GM18861 (cell line): ENCODE measurements at regions not wholly inside any gene's neighbourhood (a gene's known extent, or its start where the extent isn't known, plus 50 kb on each side); places are given as distances from the start of the nearest gene placed in this dataset.
"Not testable (repeated sequence)": the region's sequence is repeated elsewhere in the genome, so short reads cannot be mapped to it uniquely, and the experiment has no call there.

Source experiments
- ATAC-seq: cut with Tn5 transposase; IDR thresholded peaks from one replicate; pipeline ENCODE4 v1.9.1; 2021; ENCODE audit not compliant: unreplicated experiment

GRCh38 chr11:24217319-24217718 lies 279.5 kb upstream of the LUZP2 start:
- ATAC-seq: not testable (repeated sequence)

GRCh38 chr11:24225501-24225900 lies 271.4 kb upstream of the LUZP2 start:
- no peak for ATAC-seq

DNA sequence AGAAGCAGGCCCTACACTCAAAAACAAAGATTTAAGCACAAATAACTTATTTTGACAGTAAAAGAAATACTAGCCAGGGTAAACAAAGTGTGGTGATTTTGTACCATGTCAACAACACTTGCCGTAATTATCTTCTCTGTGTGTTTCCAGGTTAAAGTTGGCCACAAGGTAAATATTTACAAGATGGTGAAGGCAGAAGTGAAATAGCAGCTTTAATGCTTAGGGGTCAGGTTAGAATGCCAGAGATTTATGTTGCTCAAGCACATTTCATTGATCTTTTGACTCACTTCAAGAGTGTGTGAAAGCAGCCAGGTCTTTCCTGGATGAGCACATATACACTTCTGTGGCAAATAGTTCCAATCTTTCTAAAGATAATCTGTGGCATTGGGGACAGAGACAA lies 270.2 kb upstream of the LUZP2 start:
- no peak for ATAC-seq

DNA sequence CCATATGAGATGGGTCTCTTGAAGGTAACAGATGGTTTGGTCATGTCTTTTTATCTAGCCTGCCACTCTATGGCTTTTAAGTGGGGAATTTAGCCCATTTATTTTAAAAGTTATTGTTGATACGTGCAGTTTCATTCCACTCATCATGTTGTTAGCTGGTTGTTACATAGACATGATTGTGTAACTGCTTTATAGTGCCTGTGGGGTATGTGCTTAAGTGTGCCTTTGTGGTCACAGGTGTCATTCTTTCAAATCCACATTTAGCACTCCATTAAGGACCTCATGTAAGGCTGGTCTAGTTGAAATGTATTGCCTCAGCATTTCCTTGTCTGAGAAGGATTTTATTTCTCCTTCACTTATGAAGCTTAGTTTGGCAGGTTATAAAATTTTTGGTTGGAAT lies 263.8 kb upstream of the LUZP2 start:
- ATAC-seq: no peak

- ATAC-seq: no peak
Observed at GRCh38 chr11:24234822-24235508, 261.9 kb upstream of the LUZP2 start.

- no peak for ATAC-seq
Observed at GRCh38 chr11:24238771-24239645, 257.8 kb upstream of the LUZP2 start.

GRCh38 chr11:24239930-24240329 lies 256.9 kb upstream of the LUZP2 start:
- ATAC-seq: no peak

- ATAC-seq: no peak
Observed at GRCh38 chr11:24240496-24241175, 256.2 kb upstream of the LUZP2 start.

DNA sequence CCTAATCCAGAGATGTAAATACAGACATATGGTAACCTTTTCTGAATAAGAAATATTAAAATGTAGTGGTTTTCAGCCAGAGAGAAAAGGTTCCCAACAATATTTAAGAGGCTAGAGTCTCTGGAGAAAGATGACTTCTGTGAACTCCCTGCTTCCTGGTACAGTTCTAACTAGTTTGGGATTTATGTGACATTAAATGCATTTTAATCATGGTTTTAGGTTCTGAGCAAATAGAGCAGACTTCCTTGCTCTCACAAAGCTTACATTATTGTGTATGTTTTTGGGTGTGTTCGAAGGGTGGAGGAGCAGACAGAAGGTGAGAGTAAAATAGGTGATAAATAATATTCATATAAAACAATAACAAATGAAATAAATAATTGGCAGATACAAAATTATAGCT lies 250.1 kb upstream of the LUZP2 start:
- ATAC-seq: no peak

DNA sequence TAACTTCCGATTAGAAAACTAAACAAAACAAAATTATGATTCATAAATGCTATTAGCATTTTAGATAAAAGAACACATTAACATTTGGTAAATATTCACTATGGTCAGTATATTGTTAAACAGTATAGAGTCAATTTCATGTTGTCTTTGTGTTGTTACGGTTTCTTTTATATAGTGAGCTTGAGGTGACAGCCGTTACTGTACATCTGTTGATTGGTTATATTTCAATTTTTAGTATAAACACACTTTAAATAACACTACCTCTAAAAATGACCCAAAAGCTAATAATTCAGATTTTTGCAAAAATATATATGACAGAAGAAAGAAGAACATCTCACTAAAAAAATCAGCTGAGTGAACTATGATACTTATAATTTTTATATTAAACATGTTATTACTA lies 249.0 kb upstream of the LUZP2 start:
- ATAC-seq: no peak

- no peak for ATAC-seq
Observed at GRCh38 chr11:24249921-24250320, 246.9 kb upstream of the LUZP2 start.

DNA sequence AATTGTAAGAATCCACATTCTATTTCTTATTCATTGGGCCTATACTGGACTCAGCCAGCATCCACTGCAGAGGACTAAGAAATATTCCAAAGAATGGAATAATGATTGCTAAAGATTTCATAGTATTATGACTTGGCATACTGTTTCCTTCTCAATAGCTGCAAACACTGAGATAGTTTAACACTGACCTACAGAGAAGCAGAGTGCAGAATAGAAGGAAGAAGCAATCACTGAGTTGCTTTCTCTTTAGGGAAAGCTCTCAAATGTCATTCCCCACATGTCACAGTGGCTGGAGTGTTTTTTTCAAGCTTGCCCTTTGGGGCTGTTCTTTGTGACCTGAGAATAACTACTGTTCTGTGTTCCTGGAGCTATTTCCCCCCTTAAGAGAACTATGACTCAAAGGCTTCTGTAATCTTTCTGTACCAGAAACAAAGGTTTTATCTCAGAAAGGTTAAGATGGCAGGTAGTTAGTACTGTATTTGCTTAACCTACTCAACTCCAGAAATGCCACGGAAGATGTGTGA lies 243.6 kb upstream of the LUZP2 start:
- no peak for ATAC-seq

- ATAC-seq: no peak
Observed at GRCh38 chr11:24264868-24265267, 232.0 kb upstream of the LUZP2 start.

DNA sequence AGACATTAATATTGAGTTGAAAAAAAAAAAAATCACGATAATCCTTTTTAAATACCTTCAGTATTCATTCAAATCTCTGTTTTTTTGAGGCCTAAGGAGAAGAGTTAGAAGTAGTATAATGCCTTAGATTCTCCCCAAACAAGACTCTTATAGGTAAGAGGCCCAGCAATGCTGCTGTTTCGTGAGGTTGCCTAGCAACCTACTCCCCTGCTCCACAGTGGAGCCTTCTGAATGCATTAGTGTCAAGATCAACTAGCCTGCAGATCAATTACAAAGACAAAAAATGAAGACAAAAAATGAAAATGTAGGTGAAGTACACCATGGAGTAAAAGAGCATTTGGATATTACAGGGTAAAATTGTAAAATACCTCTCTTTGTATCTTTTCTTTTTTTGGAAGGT lies 229.8 kb upstream of the LUZP2 start:
- no peak for ATAC-seq

- ATAC-seq: no peak
Observed at GRCh38 chr11:24271798-24272197, 225.1 kb upstream of the LUZP2 start.

DNA sequence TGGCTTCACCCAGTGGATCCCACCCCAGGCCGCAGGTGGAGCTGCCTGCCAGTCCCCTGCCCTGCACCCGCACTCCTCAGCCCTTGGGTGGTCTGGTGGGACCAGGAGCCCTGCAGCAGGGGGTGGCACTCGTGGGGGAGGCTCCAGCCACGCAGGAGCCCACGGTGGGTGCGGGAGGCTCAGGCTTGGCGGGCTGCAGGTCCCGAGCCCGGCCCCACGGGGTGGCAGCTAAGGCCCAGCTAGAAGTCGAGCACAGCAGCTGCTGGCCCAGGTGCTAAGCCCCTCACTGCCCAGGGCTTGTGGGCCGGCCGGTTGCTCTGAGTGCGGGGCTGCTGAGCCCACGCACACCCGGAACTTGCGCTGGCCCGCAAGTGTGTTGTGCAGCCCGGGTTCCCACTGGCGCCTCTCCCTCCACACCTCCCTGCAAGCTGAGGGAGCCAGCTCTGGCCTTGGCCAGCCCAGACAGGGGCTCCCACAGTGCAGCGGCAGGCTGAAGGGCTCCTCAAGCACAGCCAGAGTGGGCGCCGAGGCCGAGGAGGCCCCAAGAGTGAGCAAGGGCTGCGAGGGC lies 222.6 kb upstream of the LUZP2 start:
- not testable (repeated sequence) for ATAC-seq

DNA sequence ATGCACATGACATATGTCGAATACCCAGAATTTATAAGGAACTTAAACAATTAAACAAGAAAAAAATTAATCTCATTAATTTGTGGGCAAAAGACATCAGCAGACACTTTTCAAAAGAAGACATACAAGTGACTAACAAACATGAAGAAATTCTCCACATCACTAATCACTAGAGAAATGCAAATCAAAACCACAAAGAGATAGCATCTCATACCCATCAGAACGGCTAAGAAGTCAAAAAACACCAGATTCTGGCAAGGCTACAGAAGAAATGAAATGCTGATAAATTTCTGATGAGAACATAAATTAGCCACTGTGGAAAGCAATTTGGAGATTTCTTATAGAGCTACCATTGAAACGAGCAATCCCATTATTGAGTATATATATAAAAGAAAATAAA lies 210.6 kb upstream of the LUZP2 start:
- no peak for ATAC-seq

DNA sequence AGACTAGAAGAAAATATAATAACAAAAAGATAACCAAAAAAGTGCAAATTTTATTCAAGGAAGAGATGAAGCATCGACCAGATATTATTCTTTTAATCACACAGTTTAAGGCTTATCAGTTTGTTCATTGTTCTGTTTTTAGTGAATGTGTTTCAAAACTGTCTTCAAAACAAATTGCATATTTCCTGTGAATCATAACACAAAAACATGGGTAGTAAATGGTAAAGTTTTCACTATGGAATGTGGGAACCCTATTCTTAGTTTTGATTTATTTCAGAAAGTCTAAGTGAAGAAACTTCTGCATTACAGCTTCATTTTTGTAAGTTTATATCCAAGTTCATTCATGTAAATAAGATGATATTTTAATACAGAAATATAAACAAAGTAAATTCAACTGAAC lies 207.6 kb upstream of the LUZP2 start:
- no peak for ATAC-seq

- ATAC-seq: no peak
Observed at GRCh38 chr11:24293964-24294363, 202.9 kb upstream of the LUZP2 start.

DNA sequence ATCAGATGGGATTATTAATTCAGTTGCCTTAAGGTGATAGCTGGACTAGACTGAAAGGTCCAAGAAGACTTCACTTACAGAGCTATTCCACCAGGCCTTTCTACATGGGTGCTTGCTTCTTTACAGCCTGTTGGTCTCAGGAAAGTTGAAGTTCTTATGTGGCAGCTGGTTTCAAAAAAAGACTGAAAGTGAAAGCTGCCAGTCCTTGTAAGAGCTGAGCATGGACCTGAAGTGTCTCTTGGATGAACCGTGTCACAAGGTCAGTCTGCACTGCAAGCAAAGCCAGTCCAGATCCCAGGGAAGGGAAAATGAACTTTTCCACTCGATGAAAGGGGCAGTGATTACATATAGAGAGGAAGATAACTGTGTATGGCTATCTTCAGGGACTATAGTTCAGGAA lies 201.5 kb upstream of the LUZP2 start:
- ATAC-seq: no peak

DNA sequence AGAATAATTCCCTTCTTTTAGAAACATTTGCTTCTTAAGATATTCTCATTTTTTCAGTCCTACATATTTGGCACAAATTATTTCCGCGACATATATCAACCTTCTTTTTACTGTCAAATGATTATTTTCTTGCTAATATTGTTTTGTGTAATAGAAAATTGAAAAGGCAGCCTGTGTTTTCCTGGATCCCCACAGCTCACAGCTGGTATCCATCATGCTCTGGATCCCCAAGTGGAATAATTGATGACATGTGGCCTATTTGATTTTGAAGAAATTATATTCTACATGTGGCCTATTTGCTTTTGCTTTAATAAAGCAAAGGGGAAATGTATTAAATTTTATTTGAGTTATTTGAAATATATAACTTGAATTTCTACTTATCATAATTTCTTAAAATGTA lies 199.4 kb upstream of the LUZP2 start:
- no peak for ATAC-seq
